Esophagus squamous epithelium (tissue), 4 donors: ENCODE measurements at regions not wholly inside any gene's neighbourhood (a gene's known extent, or its start where the extent isn't known, plus 50 kb on each side); places are given as distances from the start of the nearest gene placed in this dataset.

Source experiments
- CTCF ChIP-seq, 6 experiments: fragments of 450-650 bp in 4 of 6; fragments of 200-600 bp in 2 of 6; sonication (generic) in 2 of 6; IDR thresholded peaks; one replicate each; pipeline ENCODE4 v1.5.1; 2016 to 2019; ENCODE audit warnings: antibody characterized with exemption in 6 of 6, mild to moderate bottlenecking in 4 of 6, moderate library complexity in 4 of 6
- POLR2A ChIP-seq, 4 donors: fragments of 450-650 bp; IDR thresholded peaks; one replicate each; pipeline ENCODE4 v1.6.1; 2017; ENCODE audit warnings: antibody characterized with exemption in 4 of 4, mild to moderate bottlenecking in 4 of 4, moderate library complexity in 3 of 4

- TF ChIP-seq CTCF (IDR thresholded peaks at IDR 0.05) (no peak), POLR2A (IDR thresholded peaks at IDR 0.05) (no peak)
These were observed 305.4 kb downstream of the PCNX1 start for GRCh38 chr14:71212683-71213107.
